Adipocyte (in vitro differentiated cells): ENCODE measurements at regions not wholly inside any gene's neighbourhood (a gene's known extent, or its start where the extent isn't known, plus 50 kb on each side); places are given as distances from the start of the nearest gene placed in this dataset.

Experiments used
- DNase-seq: peaks from one replicate; pipeline ENCODE4 v3.0.0-alpha.2; 2015; ENCODE audit warnings: low read depth
- H3K27me3 ChIP-seq: replicated peaks from 2 replicates; pipeline ENCODE4 v1.7.0; 2013; ENCODE audit warnings: mild to moderate bottlenecking, low read length, moderate library complexity; ENCODE audit not compliant: control insufficient read depth, insufficient read depth
- H3K36me3 ChIP-seq: 2 replicates; pipeline ENCODE4 v1.7.0; 2013; ENCODE audit warnings: low read length, mild to moderate bottlenecking, moderate library complexity; ENCODE audit not compliant: control insufficient read depth, insufficient read depth, severe bottlenecking
- H3K4me1 ChIP-seq: 2 replicates; pipeline ENCODE4 v1.7.0; 2013; ENCODE audit warnings: mild to moderate bottlenecking, low read length, moderate library complexity; ENCODE audit not compliant: control insufficient read depth, insufficient read depth
- H3K4me3 ChIP-seq: 2 replicates; pipeline ENCODE4 v1.7.0; 2013; ENCODE audit warnings: mild to moderate bottlenecking, low read length, moderate library complexity
- H3K9ac ChIP-seq: 2 replicates; pipeline ENCODE4 v1.7.0; 2013; ENCODE audit warnings: mild to moderate bottlenecking, low read length, moderate library complexity
- H3K9me3 ChIP-seq: 2 replicates; pipeline ENCODE4 v1.7.0; 2013; ENCODE audit warnings: mild to moderate bottlenecking, low read length, moderate library complexity; ENCODE audit not compliant: control insufficient read depth

GRCh38 chr6:156511051-156511450 lies 266.1 kb upstream of the ARID1B start:
- no peak overlapping the region for H3K4me3 ChIP-seq
- no peak for DNase-seq
- H3K27me3 ChIP-seq = no peaks in the 10 kb centered on the region
- H3K9me3 ChIP-seq = no peaks in the 10 kb centered on the region
- H3K4me1 ChIP-seq = no peaks in the 10 kb centered on the region
- H3K36me3 ChIP-seq = no peaks in the 10 kb centered on the region
- no peak overlapping the region for H3K9ac ChIP-seq

- Histone ChIP-seq H3K4me1 (no peaks in the 10 kb centered on the region), H3K9ac (no peak overlapping the region), H3K9me3 (no peaks in the 10 kb centered on the region), H3K4me3 (no peak overlapping the region), H3K27me3 (no peaks in the 10 kb centered on the region), H3K36me3 (no peaks in the 10 kb centered on the region)
- DNase-seq = no peak
Measured at GRCh38 chr6:156510242-156510641, 266.9 kb upstream of the ARID1B start.

GRCh38 chr6:156509496-156509895 lies 267.7 kb upstream of the ARID1B start:
- Histone ChIP-seq H3K4me1 (no peaks in the 10 kb centered on the region), H3K9ac (no peak overlapping the region), H3K9me3 (no peaks in the 10 kb centered on the region), H3K27me3 (no peaks in the 10 kb centered on the region), H3K36me3 (no peaks in the 10 kb centered on the region), H3K4me3 (no peak overlapping the region)
- no peak for DNase-seq

GRCh38 chr6:156508923-156509322 lies 268.3 kb upstream of the ARID1B start:
- H3K9ac ChIP-seq = no peak overlapping the region
- H3K4me3 ChIP-seq = no peak overlapping the region
- no peak for DNase-seq
- no peaks in the 10 kb centered on the region for H3K9me3 ChIP-seq
- H3K36me3 ChIP-seq = no peaks in the 10 kb centered on the region
- no peaks in the 10 kb centered on the region for H3K27me3 ChIP-seq
- no peaks in the 10 kb centered on the region for H3K4me1 ChIP-seq

- DNase-seq = no peak
- Histone ChIP-seq H3K9me3 (no peaks in the 10 kb centered on the region), H3K27me3 (no peaks in the 10 kb centered on the region), H3K4me1 (no peaks in the 10 kb centered on the region), H3K9ac (no peak overlapping the region), H3K36me3 (no peaks in the 10 kb centered on the region), H3K4me3 (no peak overlapping the region)
Measured at GRCh38 chr6:156508126-156508525, 269.1 kb upstream of the ARID1B start.

GRCh38 chr6:156507656-156508055 lies 269.5 kb upstream of the ARID1B start:
- H3K4me1 ChIP-seq = no peaks in the 10 kb centered on the region
- H3K27me3 ChIP-seq = no peaks in the 10 kb centered on the region
- H3K4me3 ChIP-seq = no peak overlapping the region
- no peak overlapping the region for H3K9ac ChIP-seq
- no peaks in the 10 kb centered on the region for H3K9me3 ChIP-seq
- H3K36me3 ChIP-seq = no peaks in the 10 kb centered on the region
- no peak for DNase-seq

GRCh38 chr6:156507106-156507505 lies 270.1 kb upstream of the ARID1B start:
- Histone ChIP-seq H3K4me3 (no peak overlapping the region), H3K9ac (no peak overlapping the region), H3K4me1 (no peaks in the 10 kb centered on the region), H3K27me3 (no peaks in the 10 kb centered on the region), H3K9me3 (no peaks in the 10 kb centered on the region), H3K36me3 (no peaks in the 10 kb centered on the region)
- DNase-seq = no peak

GRCh38 chr6:156502969-156503504 lies 274.1 kb upstream of the ARID1B start:
- Histone ChIP-seq H3K4me1 (no peaks in the 10 kb centered on the region), H3K36me3 (no peaks in the 10 kb centered on the region), H3K9me3 (no peaks in the 10 kb centered on the region), H3K4me3 (no peak overlapping the region), H3K9ac (no peak overlapping the region), H3K27me3 (no peaks in the 10 kb centered on the region)
- DNase-seq = no peak

- Histone ChIP-seq H3K36me3 (no peaks in the 10 kb centered on the region), H3K4me1 (no peaks in the 10 kb centered on the region), H3K27me3 (no peaks in the 10 kb centered on the region), H3K9me3 (no peaks in the 10 kb centered on the region), H3K9ac (no peak overlapping the region), H3K4me3 (no peak overlapping the region)
- no peak for DNase-seq
Measured at GRCh38 chr6:156497618-156498017, 279.6 kb upstream of the ARID1B start.

GRCh38 chr6:156487877-156488276 lies 289.3 kb upstream of the ARID1B start:
- DNase-seq = no peak
- H3K36me3 ChIP-seq = no peaks in the 10 kb centered on the region
- H3K27me3 ChIP-seq = no peaks in the 10 kb centered on the region
- H3K4me1 ChIP-seq = no peaks in the 10 kb centered on the region
- H3K9ac ChIP-seq = no peak overlapping the region
- no peak overlapping the region for H3K4me3 ChIP-seq
- H3K9me3 ChIP-seq = no peaks in the 10 kb centered on the region

- Histone ChIP-seq H3K4me3 (no peak overlapping the region), H3K27me3 (no peaks in the 10 kb centered on the region), H3K36me3 (no peaks in the 10 kb centered on the region), H3K4me1 (no peaks in the 10 kb centered on the region), H3K9me3 (no peaks in the 10 kb centered on the region), H3K9ac (no peak overlapping the region)
- no peak for DNase-seq
Measured at GRCh38 chr6:156485150-156485549, 292.0 kb upstream of the ARID1B start.

GRCh38 chr6:156474507-156475120 lies 302.6 kb upstream of the ARID1B start:
- DNase-seq = no peak
- no peaks in the 10 kb centered on the region for H3K27me3 ChIP-seq
- no peak overlapping the region for H3K4me3 ChIP-seq

More at GRCh38 chr6:156474507-156475120, 302.6 kb upstream of the ARID1B start:
- no peaks in the 10 kb centered on the region for H3K36me3 ChIP-seq
- H3K9me3 ChIP-seq = peaks cover 8% of the 10 kb centered on the region
- no peak overlapping the region for H3K9ac ChIP-seq
- H3K4me1 ChIP-seq = no peaks in the 10 kb centered on the region
